Adrenal gland (tissue), 9 donors: ENCODE measurements at regions not wholly inside any gene's neighbourhood (a gene's known extent, or its start where the extent isn't known, plus 50 kb on each side); places are given as distances from the start of the nearest gene placed in this dataset.

Experiments used
- DNase-seq, 7 donors: peaks; one replicate each; pipeline ENCODE4 v3.0.0-alpha.2; 2019 to 2020
- H3K27ac ChIP-seq, 5 donors: fragments of 200-600 bp; sonication (generic) in 4 of 5; 1 replicate in 3 of 5; 2 replicates in 2 of 5; pipeline versions ENCODE4 v1.5.1 to v1.8.0; 2016 to 2020; ENCODE audit warnings: mild to moderate bottlenecking in 1 of 5
- H3K27me3 ChIP-seq: fragments of 200-600 bp; 2 replicates; pipeline ENCODE4 v1.8.0; 2021
- H3K36me3 ChIP-seq, 2 donors: fragments of 200-600 bp; replicated peaks in 1 of 2; 1 replicate in 1 of 2; 2 replicates in 1 of 2; pipeline versions ENCODE4 v1.5.1 to v1.8.0; 2018 to 2022
- H3K4me1 ChIP-seq, 2 donors: fragments of 200-600 bp; replicated peaks in 1 of 2; 1 replicate in 1 of 2; 2 replicates in 1 of 2; pipeline versions ENCODE4 v1.5.1 to v1.8.0; 2018 to 2021
- H3K4me3 ChIP-seq, 4 donors: fragments of 200-600 bp; sonication (generic) in 3 of 4; one replicate each; pipeline ENCODE4 v1.5.1; 2016 to 2018
- H3K9me3 ChIP-seq, 3 donors: fragments of 200-600 bp; sonication (generic) in 1 of 3; replicated peaks in 1 of 3; 1 replicate in 2 of 3; 2 replicates in 1 of 3; pipeline versions ENCODE4 v1.5.1 to v1.8.0; 2016 to 2021
- CTCF ChIP-seq, 6 experiments: fragments of 450-650 bp in 4 of 6; fragments of 200-600 bp in 2 of 6; sonication (generic) in 1 of 6; IDR thresholded peaks; 1 replicate in 5 of 6; 2 replicates in 1 of 6; pipeline versions ENCODE4 v1.5.1 to v1.8.0; 2016 to 2021; ENCODE audit warnings: antibody characterized with exemption in 6 of 6, mild to moderate bottlenecking in 2 of 6, moderate library complexity in 1 of 6
- POLR2A ChIP-seq, 2 donors: fragments of 450-650 bp; IDR thresholded peaks; one replicate each; pipeline ENCODE4 v1.6.1; 2017; ENCODE audit warnings: antibody characterized with exemption in 2 of 2, mild to moderate bottlenecking in 2 of 2, moderate library complexity in 1 of 2
- WGBS, 4 donors: extraction: QIAGEN DNeasy Blood & Tissue Kit in 2 of 4; methylation state at CpG; one replicate each; pipeline versions ENCODE4 v1.1.5 to v1.1.7; 2013 to 2017; 5-methylcytosine and 5-hydroxymethylcytosine counted together
- intact Hi-C, 2 donors: fragments of 100-400 bp; cut with DNase I; formaldehyde crosslinking; loops; one replicate each; pipeline versions ENCODE4 v1.14.1 to v1.15.0; 2022 to 2023
- donor health status: healthy with polysubstance abuse.
- donor health status: Bipolar disorder and iron deficiency.
- donor health status: DM: yes; HTN: yes; CAD: no.
- donor health status: DM: no; HTN: no; CAD: no.
- donor health status: DM: no; HTN: no; CAD: no.

- Histone ChIP-seq H3K4me3 (no peak overlapping the region), H3K27me3 (no peaks in the 10 kb centered on the region), H3K4me1 (no peaks in the 10 kb centered on the region), H3K9me3 (no peaks in the 10 kb centered on the region), H3K27ac (no peak overlapping the region), H3K36me3 (no peaks in the 10 kb centered on the region)
- intact Hi-C loops, result no loop called here
- TF ChIP-seq POLR2A (IDR thresholded peaks at IDR 0.05) (no peak), CTCF (IDR thresholded peaks at IDR 0.05) (no peak)
- DNase-seq, result no peak
- 60 to 70% (median 62%) methylated on average over 3 of the region's 3 CpGs for whole genome bisulfite sequencing, 4 donors
Measured at GRCh38 chr3:19744047-19744446, 190.0 kb downstream of the EFHB start.

- Histone ChIP-seq H3K4me3 (no peak overlapping the region), H3K36me3 (no peaks in the 10 kb centered on the region)
- intact Hi-C loops, result no loop called here
Measured at GRCh38 chr3:19742935-19743334, 191.1 kb downstream of the EFHB start.

GRCh38 chr3:19739504-19739903 lies 194.5 kb downstream of the EFHB start:
- TF ChIP-seq CTCF (IDR thresholded peaks at IDR 0.05) (no peak), POLR2A (IDR thresholded peaks at IDR 0.05) (no peak)
- 41 to 53% (median 50%) methylated on average over 3 of the region's 3 CpGs for WGBS, 4 donors
- no peaks in the 10 kb centered on the region for H3K4me1 ChIP-seq
- H3K36me3 ChIP-seq, result no peaks in the 10 kb centered on the region
- no peaks in the 10 kb centered on the region for H3K9me3 ChIP-seq
- no peak overlapping the region for H3K4me3 ChIP-seq
- intact Hi-C loops, result no loop called here
- no peaks in the 10 kb centered on the region for H3K27me3 ChIP-seq
- no peak overlapping the region for H3K27ac ChIP-seq
- DNase-seq, result no peak

More at GRCh38 chr3:19742935-19743334, 191.1 kb downstream of the EFHB start:
- H3K4me1 ChIP-seq, result no peaks in the 10 kb centered on the region
- DNase-seq, result no peak
- H3K27ac ChIP-seq, result no peak overlapping the region
- no peaks in the 10 kb centered on the region for H3K9me3 ChIP-seq
- TF ChIP-seq POLR2A (IDR thresholded peaks at IDR 0.05) (no peak), CTCF (IDR thresholded peaks at IDR 0.05) (no peak)
- H3K27me3 ChIP-seq, result no peaks in the 10 kb centered on the region

GRCh38 chr3:19738846-19739245 lies 195.2 kb downstream of the EFHB start:
- H3K36me3 ChIP-seq, result no peaks in the 10 kb centered on the region
- TF ChIP-seq CTCF (IDR thresholded peaks at IDR 0.05) (no peak), POLR2A (IDR thresholded peaks at IDR 0.05) (no peak)
- H3K4me1 ChIP-seq, result no peaks in the 10 kb centered on the region
- DNase-seq, result no peak
- no peak overlapping the region for H3K27ac ChIP-seq
- WGBS, 4 donors, result 21 to 47% (median 39%) methylated on average over 1 of the region's 1 CpG
- no peak overlapping the region for H3K4me3 ChIP-seq
- no peaks in the 10 kb centered on the region for H3K9me3 ChIP-seq
- no peaks in the 10 kb centered on the region for H3K27me3 ChIP-seq
- intact Hi-C loops, result no loop called here
